ENCODE measurements at regions not wholly inside any gene's neighbourhood (a gene's known extent, or its start where the extent isn't known, plus 50 kb on each side); places are given as distances from the start of the nearest gene placed in this dataset.

DNA sequence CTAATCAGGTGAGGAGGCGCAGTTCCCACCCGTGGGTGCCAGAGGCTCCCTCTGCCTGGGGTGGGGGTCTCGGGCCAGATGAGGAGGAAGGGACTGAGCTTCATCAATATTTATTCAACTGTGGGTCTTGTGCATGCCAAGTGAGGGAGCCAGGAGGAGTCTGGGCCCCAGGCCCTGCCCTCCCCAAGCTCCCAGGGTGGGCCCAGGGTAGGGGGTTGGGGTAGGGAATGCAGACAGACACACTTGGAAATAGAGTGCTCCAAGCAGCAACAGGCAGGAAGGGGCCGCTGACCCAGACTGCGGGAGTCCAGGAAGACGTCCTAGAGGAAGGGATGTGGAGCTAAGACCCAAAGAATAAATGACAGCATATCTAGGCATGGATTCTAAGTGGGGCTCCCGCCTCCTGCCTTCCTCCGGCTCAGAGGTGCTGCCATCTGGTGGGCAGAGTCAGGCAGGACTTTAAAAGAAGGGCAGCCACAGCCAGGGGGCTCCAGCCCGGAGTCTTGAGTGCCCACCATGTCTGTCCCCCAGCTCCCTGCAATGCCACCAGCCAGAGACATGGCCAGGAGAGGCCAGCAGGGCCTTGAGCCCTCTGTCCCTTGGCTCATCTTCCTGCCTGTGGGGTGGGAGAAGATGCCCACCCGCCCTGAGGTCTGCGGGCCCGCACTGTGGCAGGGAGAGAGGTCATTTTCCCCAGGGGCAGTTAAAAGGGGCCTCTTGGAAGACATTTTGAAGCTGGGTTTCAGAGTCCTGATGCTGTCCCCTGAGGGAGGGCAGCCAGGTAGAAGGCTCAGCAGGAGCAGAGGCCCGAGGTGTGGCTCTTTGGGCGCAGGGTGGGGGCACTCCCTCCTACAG, 70.1 kb downstream of the PHETA1 start:
- H3K36me3 ChIP-seq (ENCODE audit: control insufficient read depth in 2 of 2, insufficient read depth in 2 of 2, low read length in 1 of 2), result no peaks in the 10 kb centered on the region
- no TSS peak for BruUV-seq (replicated peaks)
- TF ChIP-seq, protein P1, sequence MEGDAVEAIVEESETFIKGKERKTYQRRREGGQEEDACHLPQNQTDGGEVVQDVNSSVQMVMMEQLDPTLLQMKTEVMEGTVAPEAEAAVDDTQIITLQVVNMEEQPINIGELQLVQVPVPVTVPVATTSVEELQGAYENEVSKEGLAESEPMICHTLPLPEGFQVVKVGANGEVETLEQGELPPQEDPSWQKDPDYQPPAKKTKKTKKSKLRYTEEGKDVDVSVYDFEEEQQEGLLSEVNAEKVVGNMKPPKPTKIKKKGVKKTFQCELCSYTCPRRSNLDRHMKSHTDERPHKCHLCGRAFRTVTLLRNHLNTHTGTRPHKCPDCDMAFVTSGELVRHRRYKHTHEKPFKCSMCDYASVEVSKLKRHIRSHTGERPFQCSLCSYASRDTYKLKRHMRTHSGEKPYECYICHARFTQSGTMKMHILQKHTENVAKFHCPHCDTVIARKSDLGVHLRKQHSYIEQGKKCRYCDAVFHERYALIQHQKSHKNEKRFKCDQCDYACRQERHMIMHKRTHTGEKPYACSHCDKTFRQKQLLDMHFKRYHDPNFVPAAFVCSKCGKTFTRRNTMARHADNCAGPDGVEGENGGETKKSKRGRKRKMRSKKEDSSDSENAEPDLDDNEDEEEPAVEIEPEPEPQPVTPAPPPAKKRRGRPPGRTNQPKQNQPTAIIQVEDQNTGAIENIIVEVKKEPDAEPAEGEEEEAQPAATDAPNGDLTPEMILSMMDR (IDR thresholded peaks at IDR 0.05 in 2 of 3, conservative IDR thresholded peaks at IDR 0.05 in 1 of 3; ENCODE audit: control insufficient read depth in 2 of 3, extremely low read depth in 1 of 3, insufficient read depth in 1 of 3, low read depth in 3 of 3, low read length in 3 of 3), result peak; percentile 76 to 81 (median 80)
- peak; percentile 60 for TF ChIP-seq RAD21 (IDR thresholded peaks at IDR 0.05; ENCODE audit: insufficient read depth, low read depth, low read length)
- 0 out of 2 replicates have a peak, but pooled peaks have one; percentile 32 for TF ChIP-seq YY1 (IDR thresholded peaks at IDR 0.05; ENCODE audit: low read depth, low read length)
- TF ChIP-seq SMC3 (IDR thresholded peaks at IDR 0.05; ENCODE audit: borderline replicate concordance, low read length), result peak; percentile 76
- TF ChIP-seq EZH2 (IDR thresholded peaks at IDR 0.05; ENCODE audit: borderline replicate concordance, control insufficient read depth, low read depth, low read length), result no peak
- H3K4me1 ChIP-seq (ENCODE audit: control insufficient read depth, insufficient read depth, low read length), result peaks cover 1% of the 10 kb centered on the region; the same call in 1 of the 2 replicates
- ATAC-seq, result peak; percentile 92
- DNase-seq (ENCODE audit: low read depth, low spot score), result no peak
- ChIA-PET CTCF (interaction anchor here (0.6 to 4.2 kb wide), 16 partner anchors 10 to 1265 kb away, joined by 3 to 49 read pairs (median 3); no protein-coding TSS in a partner anchor), SMC1A (ENCODE audit: uncharacterized antibody, unreplicated experiment) (interaction anchor here (0.8 to 1.7 kb wide), 4 partner anchors 403 to 406 kb away, joined by 4 to 11 read pairs (median 4); no protein-coding TSS in a partner anchor), POLR2A (interaction anchor here (0.5 kb wide), 1 partner anchor 197 kb away, joined by 4 read pairs; no protein-coding TSS in a partner anchor), RAD21 (ENCODE audit: unreplicated experiment) (interaction anchor here (0.6 to 2.9 kb wide), 2 partner anchors 157 to 403 kb away, joined by 4 to 14 read pairs; no protein-coding TSS in a partner anchor)
- H3K4me3 ChIP-seq, result no peak overlapping the region
- H3K9ac ChIP-seq (ENCODE audit: control insufficient read depth, insufficient read depth, low read length), result no peak overlapping the region
- FAIRE-seq, result no peak
- intact Hi-C loops (cut with micrococcal nuclease; ENCODE audit: unreplicated experiment), result loop anchor here (1.0 to 2.0 kb wide), 3 partner anchors 274 to 405 kb away; no protein-coding TSS in a partner anchor
- H3K4me2 ChIP-seq (ENCODE audit: control insufficient read depth, insufficient read depth), result no peak overlapping the region
- no peak overlapping the region for H2AFZ ChIP-seq (ENCODE audit: control insufficient read depth, low read depth, low read length)
- H4K20me1 ChIP-seq (ENCODE audit: control insufficient read depth, insufficient read depth), result no peaks in the 10 kb centered on the region
- H3K79me2 ChIP-seq (ENCODE audit: control insufficient read depth, insufficient read depth, low read length), result no peaks in the 10 kb centered on the region
- H3K27me3 ChIP-seq (replicated peaks in 1 of 2; ENCODE audit: control insufficient read depth in 2 of 2, insufficient read depth in 2 of 2, low read length in 1 of 2), result no peaks in the 10 kb centered on the region
- H3K27ac ChIP-seq (ENCODE audit: control insufficient read depth, insufficient read depth), result no peak overlapping the region
- in situ Hi-C loops (cut with MboI), result no loop called here
- WGBS (ENCODE audit: insufficient coverage, insufficient replicate concordance, low lambda C conversion rate, missing lambda C conversion rate), result 42% methylated on average over 14 of the region's 14 CpGs
- peaks cover 1% of the 10 kb centered on the region; the same call in 1 of the 3 replicates for H3K9me3 ChIP-seq (replicated peaks; ENCODE audit: control insufficient read depth, insufficient read depth, low read length)
